ENCODE measurements at regions not wholly inside any gene's neighbourhood (a gene's known extent, or its start where the extent isn't known, plus 50 kb on each side); places are given as distances from the start of the nearest gene placed in this dataset.

- ATAC-seq: no peak
Observed at GRCh38 chr10:81784111-81784597, 90.8 kb upstream of the NRG3 start.

GRCh38 chr10:81792729-81793128, 82.3 kb upstream of the NRG3 start:
- TF ChIP-seq ZC3H10 (CRISPR knock-in tag; IDR thresholded peaks at IDR 0.05) (no peak), ARNTL (CRISPR knock-in tag; IDR thresholded peaks at IDR 0.05; ENCODE audit: borderline replicate concordance, low read depth) (no peak), ISL1 (CRISPR knock-in tag; IDR thresholded peaks at IDR 0.05) (no peak), ZNF565 (CRISPR knock-in tag; conservative IDR thresholded peaks at IDR 0.05; ENCODE audit: low read depth) (no peak), ZFP3 (CRISPR knock-in tag; IDR thresholded peaks at IDR 0.05) (no peak)
- TF ChIP-seq, protein P1, sequence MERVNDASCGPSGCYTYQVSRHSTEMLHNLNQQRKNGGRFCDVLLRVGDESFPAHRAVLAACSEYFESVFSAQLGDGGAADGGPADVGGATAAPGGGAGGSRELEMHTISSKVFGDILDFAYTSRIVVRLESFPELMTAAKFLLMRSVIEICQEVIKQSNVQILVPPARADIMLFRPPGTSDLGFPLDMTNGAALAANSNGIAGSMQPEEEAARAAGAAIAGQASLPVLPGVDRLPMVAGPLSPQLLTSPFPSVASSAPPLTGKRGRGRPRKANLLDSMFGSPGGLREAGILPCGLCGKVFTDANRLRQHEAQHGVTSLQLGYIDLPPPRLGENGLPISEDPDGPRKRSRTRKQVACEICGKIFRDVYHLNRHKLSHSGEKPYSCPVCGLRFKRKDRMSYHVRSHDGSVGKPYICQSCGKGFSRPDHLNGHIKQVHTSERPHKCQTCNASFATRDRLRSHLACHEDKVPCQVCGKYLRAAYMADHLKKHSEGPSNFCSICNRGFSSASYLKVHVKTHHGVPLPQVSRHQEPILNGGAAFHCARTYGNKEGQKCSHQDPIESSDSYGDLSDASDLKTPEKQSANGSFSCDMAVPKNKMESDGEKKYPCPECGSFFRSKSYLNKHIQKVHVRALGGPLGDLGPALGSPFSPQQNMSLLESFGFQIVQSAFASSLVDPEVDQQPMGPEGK (CRISPR knock-in tag; IDR thresholded peaks at IDR 0.05; ENCODE audit: borderline replicate concordance): no peak

More at GRCh38 chr10:81784111-81784597, 90.8 kb upstream of the NRG3 start:
- TF ChIP-seq ARNTL (CRISPR knock-in tag; IDR thresholded peaks at IDR 0.05; ENCODE audit: borderline replicate concordance, low read depth) (no peak), RARB (CRISPR knock-in tag; IDR thresholded peaks at IDR 0.05) (no peak), CSDC2 (CRISPR knock-in tag; IDR thresholded peaks at IDR 0.05) (no peak), ZC3H10 (CRISPR knock-in tag; IDR thresholded peaks at IDR 0.05) (no peak), POU6F1 (CRISPR knock-in tag; IDR thresholded peaks at IDR 0.05; ENCODE audit: borderline replicate concordance, low read depth) (no peak), TCF4 (CRISPR knock-in tag; IDR thresholded peaks at IDR 0.05; ENCODE audit: borderline replicate concordance) (no peak), BACH2 (CRISPR knock-in tag; IDR thresholded peaks at IDR 0.05; ENCODE audit: borderline replicate concordance) (no peak), ESRRG (CRISPR knock-in tag; IDR thresholded peaks at IDR 0.05) (no peak), TSHZ2 (CRISPR knock-in tag; IDR thresholded peaks at IDR 0.05) (no peak), CSRNP3 (CRISPR knock-in tag; IDR thresholded peaks at IDR 0.05) (no peak), SNAI2 (CRISPR knock-in tag; IDR thresholded peaks at IDR 0.05) (no peak), ZNF565 (CRISPR knock-in tag; conservative IDR thresholded peaks at IDR 0.05; ENCODE audit: low read depth) (no peak)
- TF ChIP-seq, protein P1 (CRISPR knock-in tag; IDR thresholded peaks at IDR 0.05; ENCODE audit: borderline replicate concordance): no peak
- TF ChIP-seq, protein P2, sequence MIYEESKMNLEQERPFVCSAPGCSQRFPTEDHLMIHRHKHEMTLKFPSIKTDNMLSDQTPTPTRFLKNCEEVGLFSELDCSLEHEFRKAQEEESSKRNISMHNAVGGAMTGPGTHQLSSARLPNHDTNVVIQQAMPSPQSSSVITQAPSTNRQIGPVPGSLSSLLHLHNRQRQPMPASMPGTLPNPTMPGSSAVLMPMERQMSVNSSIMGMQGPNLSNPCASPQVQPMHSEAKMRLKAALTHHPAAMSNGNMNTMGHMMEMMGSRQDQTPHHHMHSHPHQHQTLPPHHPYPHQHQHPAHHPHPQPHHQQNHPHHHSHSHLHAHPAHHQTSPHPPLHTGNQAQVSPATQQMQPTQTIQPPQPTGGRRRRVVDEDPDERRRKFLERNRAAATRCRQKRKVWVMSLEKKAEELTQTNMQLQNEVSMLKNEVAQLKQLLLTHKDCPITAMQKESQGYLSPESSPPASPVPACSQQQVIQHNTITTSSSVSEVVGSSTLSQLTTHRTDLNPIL (CRISPR knock-in tag; IDR thresholded peaks at IDR 0.05; ENCODE audit: low read depth): no peak

GRCh38 chr10:81806842-81807241, 68.2 kb upstream of the NRG3 start:
- ATAC-seq: no peak
- no peak for TF ChIP-seq SNAI2 (CRISPR knock-in tag; IDR thresholded peaks at IDR 0.05)
- no peak for TF ChIP-seq ZFP30 (CRISPR knock-in tag; IDR thresholded peaks at IDR 0.05)
- no peak for TF ChIP-seq TOX (CRISPR knock-in tag; IDR thresholded peaks at IDR 0.05; ENCODE audit: borderline replicate concordance)
- no peak for TF ChIP-seq CSRNP3 (CRISPR knock-in tag; IDR thresholded peaks at IDR 0.05)
- TF ChIP-seq, protein P1 (CRISPR knock-in tag; IDR thresholded peaks at IDR 0.05; ENCODE audit: borderline replicate concordance): no peak
- TF ChIP-seq ZFP3 (CRISPR knock-in tag; IDR thresholded peaks at IDR 0.05): no peak
- no peak for TF ChIP-seq PPARA (CRISPR knock-in tag; IDR thresholded peaks at IDR 0.05; ENCODE audit: borderline replicate concordance)
- no peak for TF ChIP-seq POU6F1 (CRISPR knock-in tag; IDR thresholded peaks at IDR 0.05; ENCODE audit: borderline replicate concordance, low read depth)
- TF ChIP-seq ZC3H10 (CRISPR knock-in tag; IDR thresholded peaks at IDR 0.05): no peak

More at GRCh38 chr10:81792729-81793128, 82.3 kb upstream of the NRG3 start:
- no peak for ATAC-seq
